Breast epithelium (tissue), 4 donors: ENCODE measurements at regions not wholly inside any gene's neighbourhood (a gene's known extent, or its start where the extent isn't known, plus 50 kb on each side); places are given as distances from the start of the nearest gene placed in this dataset.
"Not testable (repeated sequence)": the region's sequence is repeated elsewhere in the genome, so short reads cannot be mapped to it uniquely, and the experiment has no call there.

Source experiments
- DNase-seq, 2 donors: peaks; one replicate each; pipeline ENCODE4 v3.0.0-alpha.2; 2019; ENCODE audit warnings: low spot score in 2 of 2
- H3K27ac ChIP-seq, 2 donors: fragments of 200-600 bp; sonication (generic) in 1 of 2; one replicate each; pipeline ENCODE4 v1.5.1; 2016 to 2019; ENCODE audit warnings: mild to moderate bottlenecking in 1 of 2
- H3K27me3 ChIP-seq, 2 donors: fragments of 200-600 bp; sonication (generic) in 1 of 2; one replicate each; pipeline versions ENCODE4 v1.5.1 to v1.6.0; 2017 to 2019; ENCODE audit warnings: control low read depth in 1 of 2, mild to moderate bottlenecking in 1 of 2
- H3K36me3 ChIP-seq: fragments of 200-600 bp; one replicate; pipeline ENCODE4 v1.5.1; 2019
- H3K4me1 ChIP-seq, 2 donors: fragments of 200-600 bp; sonication (generic); one replicate each; pipeline ENCODE4 v1.5.1; 2016 to 2019; ENCODE audit warnings: control low read depth in 1 of 2
- H3K4me3 ChIP-seq, 3 donors: fragments of 200-600 bp; sonication (generic); 1 replicate in 2 of 3; 2 replicates in 1 of 3; pipeline ENCODE4 v1.5.1; 2016 to 2019; ENCODE audit warnings: mild to moderate bottlenecking in 3 of 3, moderate library complexity in 2 of 3
- H3K9me3 ChIP-seq, 2 donors: fragments of 200-600 bp; sonication (generic) in 1 of 2; one replicate each; pipeline ENCODE4 v1.5.1; 2016 to 2019; ENCODE audit warnings: control low read depth in 1 of 2
- CTCF ChIP-seq, 3 donors: fragments of 450-650 bp; IDR thresholded peaks; one replicate each; pipeline ENCODE4 v1.5.1; 2016 to 2017; ENCODE audit warnings: antibody characterized with exemption in 3 of 3, mild to moderate bottlenecking in 3 of 3, moderate library complexity in 3 of 3
- POLR2A ChIP-seq: fragments of 450-650 bp; IDR thresholded peaks from one replicate; pipeline ENCODE4 v1.6.1; 2016; ENCODE audit warnings: antibody characterized with exemption, mild to moderate bottlenecking, moderate library complexity
- POLR2AphosphoS5 ChIP-seq, 3 donors: sonication (generic); formaldehyde crosslinking; IDR thresholded peaks; one replicate each; pipeline ENCODE4 v1.6.1; 2017; ENCODE audit warnings: antibody characterized with exemption in 3 of 3
- intact Hi-C: fragments of 100-400 bp; cut with DNase I; formaldehyde crosslinking; loops from one replicate; pipeline ENCODE4 v1.15.1; 2023; ENCODE audit warnings: low total_unique reads

GRCh38 chr1:194437135-194437534 is 1250.7 kb upstream of the B3GALT2 start:
- intact Hi-C loops = no loop called here

GRCh38 chr1:194431121-194431520 is 1244.7 kb upstream of the B3GALT2 start:
- no peaks in the 10 kb centered on the region for H3K27me3 ChIP-seq
- no peak overlapping the region for H3K27ac ChIP-seq
- no peaks in the 10 kb centered on the region for H3K4me1 ChIP-seq
- intact Hi-C loops = no loop called here
- TF ChIP-seq CTCF (IDR thresholded peaks at IDR 0.05) (no peak), POLR2A (no peak), POLR2AphosphoS5 (IDR thresholded peaks at IDR 0.05) (no peak)
- H3K4me3 ChIP-seq = no peak overlapping the region
- no peak for DNase-seq
- H3K9me3 ChIP-seq = no peaks in the 10 kb centered on the region
- no peaks in the 10 kb centered on the region for H3K36me3 ChIP-seq

More at GRCh38 chr1:194437135-194437534, 1250.7 kb upstream of the B3GALT2 start:
- Histone ChIP-seq H3K9me3 (peaks cover 0 to 5% of the 10 kb centered on the region in 2 donors), H3K27ac (no peak overlapping the region), H3K36me3 (no peaks in the 10 kb centered on the region), H3K4me3 (no peak overlapping the region), H3K4me1 (no peaks in the 10 kb centered on the region), H3K27me3 (no peaks in the 10 kb centered on the region)
- TF ChIP-seq POLR2A = no peak
- no peak for TF ChIP-seq POLR2AphosphoS5 (IDR thresholded peaks at IDR 0.05)
- no peak for TF ChIP-seq CTCF (IDR thresholded peaks at IDR 0.05)
- no peak for DNase-seq

- no peaks in the 10 kb centered on the region for H3K36me3 ChIP-seq
- intact Hi-C loops = no loop called here
- no peaks in the 10 kb centered on the region for H3K27me3 ChIP-seq
- peaks cover 8 to 13% of the 10 kb centered on the region in 2 donors for H3K9me3 ChIP-seq
- no peaks in the 10 kb centered on the region for H3K4me1 ChIP-seq
- no peak for DNase-seq
- H3K27ac ChIP-seq = no peak overlapping the region
- H3K4me3 ChIP-seq = no peak overlapping the region
- TF ChIP-seq POLR2AphosphoS5 (IDR thresholded peaks at IDR 0.05) (no peak), POLR2A (no peak), CTCF (IDR thresholded peaks at IDR 0.05) (no peak)
Observed at GRCh38 chr1:194420706-194421105, 1234.3 kb upstream of the B3GALT2 start.

- Histone ChIP-seq H3K9me3 (peaks cover 8 to 13% of the 10 kb centered on the region in 2 donors), H3K36me3 (no peaks in the 10 kb centered on the region), H3K27me3 (no peaks in the 10 kb centered on the region), H3K4me1 (no peaks in the 10 kb centered on the region), H3K4me3 (no peak overlapping the region), H3K27ac (no peak overlapping the region)
- intact Hi-C loops = no loop called here
- TF ChIP-seq POLR2A (no peak), POLR2AphosphoS5 (IDR thresholded peaks at IDR 0.05) (no peak), CTCF (IDR thresholded peaks at IDR 0.05) (no peak)
- no peak for DNase-seq
Observed at GRCh38 chr1:194419721-194420120, 1233.3 kb upstream of the B3GALT2 start.

GRCh38 chr1:194410756-194411155 is 1224.3 kb upstream of the B3GALT2 start:
- H3K9me3 ChIP-seq = no peaks in the 10 kb centered on the region
- no peak for DNase-seq
- no peaks in the 10 kb centered on the region for H3K36me3 ChIP-seq
- H3K27ac ChIP-seq = no peak overlapping the region
- no peak for TF ChIP-seq POLR2AphosphoS5 (IDR thresholded peaks at IDR 0.05)
- TF ChIP-seq CTCF (IDR thresholded peaks at IDR 0.05) = no peak
- no peak for TF ChIP-seq POLR2A
- H3K4me3 ChIP-seq = no peak overlapping the region
- no peaks in the 10 kb centered on the region for H3K27me3 ChIP-seq
- no peaks in the 10 kb centered on the region for H3K4me1 ChIP-seq
- intact Hi-C loops = loop anchor here (2.0 kb wide), 1 partner anchor 18 kb away; no protein-coding TSS in a partner anchor

GRCh38 chr1:194407238-194407637 is 1220.8 kb upstream of the B3GALT2 start:
- H3K27ac ChIP-seq, H3K9me3 ChIP-seq, DNase-seq, H3K4me1 ChIP-seq, H3K36me3 ChIP-seq, intact Hi-C loops, H3K27me3 ChIP-seq, H3K4me3 ChIP-seq: not testable (repeated sequence)
